Tibial nerve (tissue), 4 donors: ENCODE measurements at regions not wholly inside any gene's neighbourhood (a gene's known extent, or its start where the extent isn't known, plus 50 kb on each side); places are given as distances from the start of the nearest gene placed in this dataset.

Experiments used
- CTCF ChIP-seq, 5 experiments: fragments of 200-600 bp in 3 of 5; fragments of 450-650 bp in 2 of 5; sonication (generic) in 3 of 5; IDR thresholded peaks; one replicate each; pipeline ENCODE4 v1.5.1; 2016 to 2019; ENCODE audit warnings: antibody characterized with exemption in 5 of 5, mild to moderate bottlenecking in 3 of 5, moderate library complexity in 2 of 5
- EP300 ChIP-seq, 2 donors: sonication (generic); formaldehyde crosslinking; IDR thresholded peaks; one replicate each; pipeline ENCODE4 v1.6.1; 2017; ENCODE audit warnings: antibody characterized with exemption in 2 of 2, mild to moderate bottlenecking in 1 of 2
- POLR2A ChIP-seq, 2 donors: fragments of 450-650 bp; IDR thresholded peaks; one replicate each; pipeline ENCODE4 v1.6.1; 2017; ENCODE audit warnings: antibody characterized with exemption in 2 of 2, mild to moderate bottlenecking in 2 of 2, moderate library complexity in 2 of 2

- TF ChIP-seq CTCF (IDR thresholded peaks at IDR 0.05), result no peak
- TF ChIP-seq POLR2A (IDR thresholded peaks at IDR 0.05), result no peak
- no peak for TF ChIP-seq EP300 (IDR thresholded peaks at IDR 0.05)
Measured at GRCh38 chr11:24206030-24206429, 290.8 kb upstream of the LUZP2 start.
